ENCODE measurements at regions not wholly inside any gene's neighbourhood (a gene's known extent, or its start where the extent isn't known, plus 50 kb on each side); places are given as distances from the start of the nearest gene placed in this dataset.

- Histone ChIP-seq H3K27me3 (ENCODE audit: insufficient read depth, low read length) (no peaks in the 10 kb centered on the region), H2BK12ac (ENCODE audit: low read length) (no peak overlapping the region), H3K23ac (ENCODE audit: low read length) (no peak overlapping the region), H3K4me1 (ENCODE audit: control insufficient read depth in 1 of 2, insufficient read depth in 2 of 2, low read length in 2 of 2) (no peaks in the 10 kb centered on the region), H3K4me2 (ENCODE audit: low read length) (no peak overlapping the region), H4K12ac (ENCODE audit: low read depth, low read length) (no peak overlapping the region), H2AK5ac (ENCODE audit: low read length) (no peak overlapping the region), H3K9me3 (ENCODE audit: insufficient read depth, low read depth, low read length) (no peaks in the 10 kb centered on the region), H3K4me3 (ENCODE audit: low read depth, low read length) (no peak overlapping the region), H2BK5ac (ENCODE audit: low read depth, low read length, poor library complexity) (no peak overlapping the region), H3K36me3 (ENCODE audit: control insufficient read depth in 1 of 2, insufficient read depth in 2 of 2, low read length in 2 of 2) (no peaks in the 10 kb centered on the region), H3K79me1 (ENCODE audit: low read length) (no peaks in the 10 kb centered on the region), H2BK120ac (ENCODE audit: insufficient read depth, low read length, poor library complexity) (no peak overlapping the region), H3K4ac (ENCODE audit: low read depth, low read length) (no peak overlapping the region), H3K14ac (ENCODE audit: low read length) (no peak overlapping the region), H3K9ac (ENCODE audit: low read length) (no peak overlapping the region), H2AFZ (ENCODE audit: insufficient read depth, low read length, poor library complexity) (no peak overlapping the region), H3K18ac (ENCODE audit: low read length) (no peak overlapping the region), H4K8ac (ENCODE audit: low read depth, low read length) (no peak overlapping the region), H3K27ac (ENCODE audit: low read depth, low read length) (no peak overlapping the region), H4K91ac (ENCODE audit: low read depth, low read length) (no peak overlapping the region), H3K79me2 (ENCODE audit: control insufficient read depth, insufficient read depth, low read length, poor library complexity) (no peaks in the 10 kb centered on the region)
- no peak for DNase-seq
Observed at GRCh38 chr4:181345931-181346330, 897.3 kb upstream of the TENM3 start.

- no peak overlapping the region for H2AK5ac ChIP-seq (ENCODE audit: low read length)
- no peaks in the 10 kb centered on the region for H3K79me2 ChIP-seq (ENCODE audit: control insufficient read depth, insufficient read depth, low read length, poor library complexity)
- H3K36me3 ChIP-seq (ENCODE audit: control insufficient read depth in 1 of 2, insufficient read depth in 2 of 2, low read length in 2 of 2): no peaks in the 10 kb centered on the region
- no peak overlapping the region for H4K8ac ChIP-seq (ENCODE audit: low read depth, low read length)
- no peak overlapping the region for H3K4me3 ChIP-seq (ENCODE audit: low read depth, low read length)
- H3K9ac ChIP-seq (ENCODE audit: low read length): no peak overlapping the region
- H3K4me2 ChIP-seq (ENCODE audit: low read length): no peak overlapping the region
- no peaks in the 10 kb centered on the region for H3K4me1 ChIP-seq (ENCODE audit: control insufficient read depth in 1 of 2, insufficient read depth in 2 of 2, low read length in 2 of 2)
- no peak overlapping the region for H4K12ac ChIP-seq (ENCODE audit: low read depth, low read length)
- no peaks in the 10 kb centered on the region for H3K79me1 ChIP-seq (ENCODE audit: low read length)
- no peak overlapping the region for H2BK5ac ChIP-seq (ENCODE audit: low read depth, low read length, poor library complexity)
- no peak overlapping the region for H2BK120ac ChIP-seq (ENCODE audit: insufficient read depth, low read length, poor library complexity)
- H3K27ac ChIP-seq (ENCODE audit: low read depth, low read length): no peak overlapping the region
- H3K4ac ChIP-seq (ENCODE audit: low read depth, low read length): no peak overlapping the region
- H3K27me3 ChIP-seq (ENCODE audit: insufficient read depth, low read length): no peaks in the 10 kb centered on the region
- no CpG with 5 or more reads among the region's 9 CpGs for WGBS (ENCODE audit: extremely low coverage, insufficient coverage, insufficient read length)
- no peaks in the 10 kb centered on the region for H3K9me3 ChIP-seq (ENCODE audit: insufficient read depth, low read depth, low read length)
- no peak overlapping the region for H2BK12ac ChIP-seq (ENCODE audit: low read length)
- no peak overlapping the region for H2AFZ ChIP-seq (ENCODE audit: insufficient read depth, low read length, poor library complexity)
- DNase-seq: no peak
- no peak overlapping the region for H3K18ac ChIP-seq (ENCODE audit: low read length)
- H4K91ac ChIP-seq (ENCODE audit: low read depth, low read length): no peak overlapping the region
- H3K23ac ChIP-seq (ENCODE audit: low read length): no peak overlapping the region
- no peak overlapping the region for H3K14ac ChIP-seq (ENCODE audit: low read length)
Observed at GRCh38 chr4:181350615-181351415, 892.4 kb upstream of the TENM3 start.

- no peak overlapping the region for H3K14ac ChIP-seq (ENCODE audit: low read length)
- H3K23ac ChIP-seq (ENCODE audit: low read length): no peak overlapping the region
- no peaks in the 10 kb centered on the region for H3K79me1 ChIP-seq (ENCODE audit: low read length)
- no peak overlapping the region for H2BK12ac ChIP-seq (ENCODE audit: low read length)
- no peak overlapping the region for H3K4me3 ChIP-seq (ENCODE audit: low read depth, low read length)
- H3K18ac ChIP-seq (ENCODE audit: low read length): no peak overlapping the region
- H2AFZ ChIP-seq (ENCODE audit: insufficient read depth, low read length, poor library complexity): no peak overlapping the region
- H3K4me2 ChIP-seq (ENCODE audit: low read length): no peak overlapping the region
- no peak overlapping the region for H2AK5ac ChIP-seq (ENCODE audit: low read length)
- WGBS (ENCODE audit: extremely low coverage, insufficient coverage, insufficient read length): no CpG with 5 or more reads among the region's 4 CpGs
- no peak overlapping the region for H3K9ac ChIP-seq (ENCODE audit: low read length)
- no peak overlapping the region for H4K8ac ChIP-seq (ENCODE audit: low read depth, low read length)
- no peaks in the 10 kb centered on the region for H3K79me2 ChIP-seq (ENCODE audit: control insufficient read depth, insufficient read depth, low read length, poor library complexity)
- H3K27ac ChIP-seq (ENCODE audit: low read depth, low read length): no peak overlapping the region
- H3K4me1 ChIP-seq (ENCODE audit: control insufficient read depth in 1 of 2, insufficient read depth in 2 of 2, low read length in 2 of 2): no peaks in the 10 kb centered on the region
- H3K36me3 ChIP-seq (ENCODE audit: control insufficient read depth in 1 of 2, insufficient read depth in 2 of 2, low read length in 2 of 2): no peaks in the 10 kb centered on the region
- no peak overlapping the region for H2BK5ac ChIP-seq (ENCODE audit: low read depth, low read length, poor library complexity)
- H4K91ac ChIP-seq (ENCODE audit: low read depth, low read length): no peak overlapping the region
- H3K4ac ChIP-seq (ENCODE audit: low read depth, low read length): no peak overlapping the region
- H3K27me3 ChIP-seq (ENCODE audit: insufficient read depth, low read length): no peaks in the 10 kb centered on the region
- no peak overlapping the region for H2BK120ac ChIP-seq (ENCODE audit: insufficient read depth, low read length, poor library complexity)
- peak; percentile 34 to 71 for DNase-seq
- H3K9me3 ChIP-seq (ENCODE audit: insufficient read depth, low read depth, low read length): no peaks in the 10 kb centered on the region
- H4K12ac ChIP-seq (ENCODE audit: low read depth, low read length): no peak overlapping the region
Observed at GRCh38 chr4:181364504-181364903, 878.7 kb upstream of the TENM3 start.

GRCh38 chr4:181365671-181366070 is 877.5 kb upstream of the TENM3 start:
- H3K14ac ChIP-seq (ENCODE audit: low read length): no peak overlapping the region
- H3K18ac ChIP-seq (ENCODE audit: low read length): no peak overlapping the region
- no peak overlapping the region for H3K23ac ChIP-seq (ENCODE audit: low read length)
- H2AK5ac ChIP-seq (ENCODE audit: low read length): no peak overlapping the region
- no peak overlapping the region for H2BK5ac ChIP-seq (ENCODE audit: low read depth, low read length, poor library complexity)
- no peaks in the 10 kb centered on the region for H3K27me3 ChIP-seq (ENCODE audit: insufficient read depth, low read length)
- no CpG with 5 or more reads among the region's 18 CpGs for WGBS (ENCODE audit: extremely low coverage, insufficient coverage, insufficient read length)
- no peaks in the 10 kb centered on the region for H3K9me3 ChIP-seq (ENCODE audit: insufficient read depth, low read depth, low read length)
- no peak overlapping the region for H3K9ac ChIP-seq (ENCODE audit: low read length)
- no peak overlapping the region for H3K27ac ChIP-seq (ENCODE audit: low read depth, low read length)
- H4K12ac ChIP-seq (ENCODE audit: low read depth, low read length): no peak overlapping the region
- H3K4me2 ChIP-seq (ENCODE audit: low read length): no peak overlapping the region
- no peak overlapping the region for H3K4me3 ChIP-seq (ENCODE audit: low read depth, low read length)
- H3K79me2 ChIP-seq (ENCODE audit: control insufficient read depth, insufficient read depth, low read length, poor library complexity): no peaks in the 10 kb centered on the region
- H3K4me1 ChIP-seq (ENCODE audit: control insufficient read depth in 1 of 2, insufficient read depth in 2 of 2, low read length in 2 of 2): no peaks in the 10 kb centered on the region
- no peak overlapping the region for H4K91ac ChIP-seq (ENCODE audit: low read depth, low read length)
- H4K8ac ChIP-seq (ENCODE audit: low read depth, low read length): no peak overlapping the region
- no peak overlapping the region for H2BK120ac ChIP-seq (ENCODE audit: insufficient read depth, low read length, poor library complexity)
- no peak overlapping the region for H3K4ac ChIP-seq (ENCODE audit: low read depth, low read length)
- H3K36me3 ChIP-seq (ENCODE audit: control insufficient read depth in 1 of 2, insufficient read depth in 2 of 2, low read length in 2 of 2): no peaks in the 10 kb centered on the region
- no peaks in the 10 kb centered on the region for H3K79me1 ChIP-seq (ENCODE audit: low read length)
- no peak overlapping the region for H2BK12ac ChIP-seq (ENCODE audit: low read length)
- DNase-seq: no peak
- H2AFZ ChIP-seq (ENCODE audit: insufficient read depth, low read length, poor library complexity): no peak overlapping the region
